Mesenchymal stem cell (in vitro differentiated cells and primary cell): ENCODE measurements at regions not wholly inside any gene's neighbourhood (a gene's known extent, or its start where the extent isn't known, plus 50 kb on each side); places are given as distances from the start of the nearest gene placed in this dataset.

Source experiments
- DNase-seq: peaks from one replicate; pipeline ENCODE4 v3.0.0-alpha.2; 2013
- H2AFZ ChIP-seq: one replicate; pipeline ENCODE4 v1.6.1; 2013; ENCODE audit warnings: low read depth, mild to moderate bottlenecking, control low read depth, inconsistent platforms, low read length, moderate library complexity
- H2AK5ac ChIP-seq: 2 replicates; pipeline ENCODE4 v1.6.1; 2013; ENCODE audit warnings: low read length, moderate library complexity, mild to moderate bottlenecking, inconsistent platforms; ENCODE audit not compliant: severe bottlenecking
- H2BK120ac ChIP-seq: one replicate; pipeline ENCODE4 v1.6.1; 2013; ENCODE audit warnings: low read depth, mild to moderate bottlenecking, inconsistent platforms, low read length, moderate library complexity
- H2BK12ac ChIP-seq, 2 experiments: one replicate each; pipeline ENCODE4 v1.6.1; 2013; ENCODE audit warnings: inconsistent platforms in 2 of 2, low read length in 2 of 2, mild to moderate bottlenecking in 2 of 2, moderate library complexity in 2 of 2, control low read depth in 1 of 2
- H2BK15ac ChIP-seq: one replicate; pipeline ENCODE4 v1.6.1; 2013; ENCODE audit warnings: mild to moderate bottlenecking, low read depth, inconsistent platforms; ENCODE audit not compliant: poor library complexity, severe bottlenecking
- H2BK5ac ChIP-seq: 2 replicates; pipeline ENCODE4 v1.6.1; 2013; ENCODE audit warnings: low read depth, mild to moderate bottlenecking, low read length, control low read depth, inconsistent platforms; ENCODE audit not compliant: poor library complexity, severe bottlenecking
- H3K14ac ChIP-seq, 2 experiments: one replicate each; pipeline ENCODE4 v1.6.1; 2013; ENCODE audit warnings: inconsistent platforms in 2 of 2, low read length in 2 of 2, control low read depth in 1 of 2, mild to moderate bottlenecking in 1 of 2, moderate library complexity in 1 of 2
- H3K18ac ChIP-seq, 2 experiments: one replicate each; pipeline ENCODE4 v1.6.1; 2013; ENCODE audit warnings: inconsistent platforms in 2 of 2, low read length in 2 of 2, control low read depth in 1 of 2, low read depth in 1 of 2, mild to moderate bottlenecking in 1 of 2
- H3K23ac ChIP-seq, 2 experiments: one replicate each; pipeline ENCODE4 v1.6.1; 2013; ENCODE audit warnings: inconsistent platforms in 2 of 2, low read length in 2 of 2, mild to moderate bottlenecking in 2 of 2, moderate library complexity in 2 of 2, control low read depth in 1 of 2
- H3K27ac ChIP-seq: 2 replicates; pipeline ENCODE4 v1.5.1; 2013; ENCODE audit warnings: mild to moderate bottlenecking, moderate library complexity, low read length, control low read depth, inconsistent platforms; ENCODE audit not compliant: poor library complexity, severe bottlenecking
- H3K27me3 ChIP-seq, 2 experiments: 2 replicates each; pipeline versions ENCODE4 v1.6.1 to v1.7.0; 2013; ENCODE audit warnings: low read length in 2 of 2, mild to moderate bottlenecking in 2 of 2, moderate library complexity in 2 of 2, control low read depth in 1 of 2, inconsistent platforms in 1 of 2; ENCODE audit not compliant: control insufficient read depth in 1 of 2, insufficient read depth in 1 of 2
- H3K36me3 ChIP-seq, 2 experiments: 2 replicates each; pipeline versions ENCODE4 v1.6.1 to v1.7.0; 2013; ENCODE audit warnings: low read length in 2 of 2, control low read depth in 1 of 2, inconsistent platforms in 1 of 2, low read depth in 1 of 2, mild to moderate bottlenecking in 1 of 2; ENCODE audit not compliant: insufficient read depth in 2 of 2, control insufficient read depth in 1 of 2
- H3K4ac ChIP-seq, 2 experiments: one replicate each; pipeline ENCODE4 v1.6.1; 2013; ENCODE audit warnings: inconsistent platforms in 2 of 2, low read length in 2 of 2, mild to moderate bottlenecking in 2 of 2, moderate library complexity in 2 of 2, control low read depth in 1 of 2, low read depth in 1 of 2
- H3K4me1 ChIP-seq: 2 replicates; pipeline ENCODE4 v1.6.1; 2013; ENCODE audit warnings: low read depth, low read length, control low read depth; ENCODE audit not compliant: control insufficient read depth, insufficient read depth
- H3K4me2 ChIP-seq: 2 replicates; pipeline ENCODE4 v1.6.1; 2013; ENCODE audit warnings: low read length, mild to moderate bottlenecking, inconsistent platforms; ENCODE audit not compliant: poor library complexity, severe bottlenecking
- H3K4me3 ChIP-seq, 2 experiments: 2 replicates each; pipeline versions ENCODE4 v1.5.1 to v1.7.0; 2013; ENCODE audit warnings: low read length in 2 of 2, mild to moderate bottlenecking in 2 of 2, control low read depth in 1 of 2, low read depth in 1 of 2; ENCODE audit not compliant: insufficient read depth in 1 of 2
- H3K79me1 ChIP-seq: replicated peaks from 2 replicates; pipeline ENCODE4 v1.6.1; 2013; ENCODE audit warnings: mild to moderate bottlenecking, control low read depth, low read length, inconsistent platforms; ENCODE audit not compliant: poor library complexity, severe bottlenecking
- H3K9ac ChIP-seq: 2 replicates; pipeline ENCODE4 v1.7.0; 2013; ENCODE audit warnings: mild to moderate bottlenecking, low read length, moderate library complexity
- H3K9me3 ChIP-seq: 2 replicates; pipeline ENCODE4 v1.7.0; 2013; ENCODE audit warnings: mild to moderate bottlenecking, low read length; ENCODE audit not compliant: control insufficient read depth
- H4K8ac ChIP-seq: one replicate; pipeline ENCODE4 v1.6.1; 2013; ENCODE audit warnings: inconsistent platforms, mild to moderate bottlenecking, low read length, moderate library complexity
- H4K91ac ChIP-seq: one replicate; pipeline ENCODE4 v1.6.1; 2013; ENCODE audit warnings: mild to moderate bottlenecking, low read length, inconsistent platforms
- WGBS: methylation state at CpG from one replicate; pipeline ENCODE4 v1.1.7; 2013; ENCODE audit warnings: mixed read lengths; 5-methylcytosine and 5-hydroxymethylcytosine counted together

DNA sequence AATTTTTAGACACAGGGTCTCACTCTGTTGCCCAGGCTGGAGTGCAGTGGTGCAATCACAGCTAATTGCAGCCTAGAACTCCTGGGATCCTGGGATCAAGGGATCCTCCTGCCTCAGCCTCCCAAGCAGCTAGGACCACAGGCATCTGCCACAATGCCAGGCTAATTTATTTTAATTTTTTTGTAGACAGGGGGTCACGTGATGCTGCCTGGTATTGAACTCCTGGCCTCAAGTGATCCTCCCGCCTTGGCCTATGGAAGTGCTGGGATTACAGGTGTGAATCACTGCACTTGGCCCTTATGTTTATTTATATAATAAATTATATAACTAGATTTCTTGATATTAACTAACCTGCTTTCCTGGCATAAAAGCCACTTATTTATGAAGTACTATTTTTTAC, 1081.7 kb upstream of the FANCL start:
- no peak overlapping the region for H2AFZ ChIP-seq
- H3K27me3 ChIP-seq: no peaks in the 10 kb centered on the region
- H3K9me3 ChIP-seq: no peaks in the 10 kb centered on the region
- no peak overlapping the region for H3K18ac ChIP-seq
- H3K23ac ChIP-seq: no peak overlapping the region
- no peak overlapping the region for H3K4me3 ChIP-seq
- no peak overlapping the region for H2AK5ac ChIP-seq
- no peak overlapping the region for H3K14ac ChIP-seq
- no peak overlapping the region for H2BK15ac ChIP-seq
- H2BK5ac ChIP-seq: no peak overlapping the region
- no peak overlapping the region for H3K9ac ChIP-seq
- H3K4ac ChIP-seq: no peak overlapping the region
- H3K4me2 ChIP-seq: no peak overlapping the region
- WGBS: no CpG with 5 or more reads among the region's 2 CpGs
- H3K79me1 ChIP-seq: no peaks in the 10 kb centered on the region
- H4K91ac ChIP-seq: no peak overlapping the region
- H3K36me3 ChIP-seq: no peaks in the 10 kb centered on the region
- H3K4me1 ChIP-seq: no peaks in the 10 kb centered on the region
- no peak overlapping the region for H2BK120ac ChIP-seq
- H4K8ac ChIP-seq: no peak overlapping the region
- no peak overlapping the region for H2BK12ac ChIP-seq
- H3K27ac ChIP-seq: no peak overlapping the region
- no peak for DNase-seq

DNA sequence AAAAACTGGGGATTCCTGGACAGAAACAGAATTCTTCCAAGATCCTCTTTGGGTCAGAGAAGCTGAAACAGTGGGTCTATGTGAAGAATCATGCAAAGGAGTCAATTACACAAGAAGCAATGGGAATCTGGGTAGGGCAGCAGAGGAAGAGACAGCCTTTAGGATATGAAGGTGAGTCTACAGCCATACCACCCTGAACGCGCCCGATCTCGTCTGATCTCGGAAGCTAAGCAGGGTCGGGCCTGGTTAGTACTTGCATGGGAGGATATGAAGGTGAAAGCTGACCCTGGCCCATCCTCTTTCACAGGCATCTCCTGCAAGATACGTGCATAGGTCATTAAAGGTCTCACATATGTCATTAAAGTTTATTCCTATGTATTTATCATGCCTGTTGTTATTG, 1080.9 kb upstream of the FANCL start:
- Histone ChIP-seq H3K4me1 (no peaks in the 10 kb centered on the region), H3K9ac (no peak overlapping the region), H3K27me3 (no peaks in the 10 kb centered on the region), H3K4me3 (no peak overlapping the region), H2AK5ac (no peak overlapping the region), H3K14ac (no peak overlapping the region), H4K91ac (no peak overlapping the region), H2BK120ac (no peak overlapping the region), H3K27ac (no peak overlapping the region), H3K18ac (no peak overlapping the region), H3K4ac (no peak overlapping the region), H2BK12ac (no peak overlapping the region), H3K36me3 (no peaks in the 10 kb centered on the region), H2AFZ (no peak overlapping the region), H3K4me2 (no peak overlapping the region), H2BK15ac (no peak overlapping the region), H2BK5ac (no peak overlapping the region), H3K9me3 (no peaks in the 10 kb centered on the region), H4K8ac (no peak overlapping the region), H3K79me1 (no peaks in the 10 kb centered on the region), H3K23ac (no peak overlapping the region)
- 92% methylated on average over 6 of the region's 7 CpGs for WGBS
- DNase-seq: no peak

DNA sequence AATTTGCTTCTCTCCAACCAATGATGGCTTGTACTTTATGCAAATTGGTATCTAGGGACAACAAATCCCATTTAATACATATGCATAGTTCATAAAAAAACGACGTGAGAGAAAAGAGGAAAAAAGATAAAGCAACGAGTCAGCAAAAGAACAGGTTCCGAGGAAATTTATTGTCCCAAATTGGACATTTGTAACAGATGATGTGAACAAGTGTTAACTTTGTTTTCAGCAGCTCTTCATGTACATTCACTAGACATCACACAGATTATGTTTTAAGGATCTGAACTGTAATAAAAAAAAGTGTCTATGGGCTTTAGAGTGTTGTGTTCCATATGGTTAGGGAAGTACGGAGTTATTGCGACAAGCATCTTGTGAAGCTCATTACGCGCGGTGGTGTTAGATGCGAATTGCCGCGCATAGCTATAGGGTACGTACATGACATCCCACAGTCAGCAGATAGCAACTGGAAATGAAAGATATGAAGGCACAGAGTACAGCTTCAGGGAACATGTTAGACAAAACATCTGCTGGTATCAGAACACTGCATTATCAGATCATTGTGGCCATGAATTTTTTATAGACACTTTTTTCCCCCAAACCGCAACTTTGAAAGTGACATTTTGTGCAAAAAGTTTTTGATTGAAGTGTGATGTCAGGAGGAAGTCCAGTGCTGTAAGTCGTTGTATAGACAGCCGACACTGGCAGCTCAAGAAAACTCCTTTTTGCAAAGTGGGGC, 1073.1 kb upstream of the FANCL start:
- Histone ChIP-seq H3K9ac (no peak overlapping the region), H2AK5ac (no peak overlapping the region), H3K9me3 (no peaks in the 10 kb centered on the region), H2BK5ac (no peak overlapping the region), H3K14ac (no peak overlapping the region), H3K4ac (no peak overlapping the region), H3K18ac (no peak overlapping the region), H2BK120ac (no peak overlapping the region), H4K8ac (no peak overlapping the region), H3K79me1 (no peaks in the 10 kb centered on the region), H2AFZ (no peak overlapping the region), H3K4me2 (no peak overlapping the region), H2BK12ac (no peak overlapping the region), H3K23ac (no peak overlapping the region), H3K27ac (no peak overlapping the region), H3K27me3 (no peaks in the 10 kb centered on the region), H4K91ac (no peak overlapping the region), H3K4me3 (no peak overlapping the region), H3K36me3 (no peaks in the 10 kb centered on the region), H3K4me1 (no peaks in the 10 kb centered on the region), H2BK15ac (no peak overlapping the region)
- WGBS: 91% methylated on average over 12 of the region's 16 CpGs
- no peak for DNase-seq

- Histone ChIP-seq H3K27ac (no peak overlapping the region), H3K4ac (no peak overlapping the region), H3K14ac (no peak overlapping the region), H3K36me3 (no peaks in the 10 kb centered on the region), H4K91ac (no peak overlapping the region), H3K9me3 (no peaks in the 10 kb centered on the region), H2BK12ac (no peak overlapping the region), H3K4me2 (no peak overlapping the region), H2BK5ac (no peak overlapping the region), H2BK120ac (no peak overlapping the region), H3K79me1 (no peaks in the 10 kb centered on the region), H3K27me3 (no peaks in the 10 kb centered on the region), H4K8ac (no peak overlapping the region), H2AFZ (no peak overlapping the region), H2BK15ac (no peak overlapping the region), H3K18ac (no peak overlapping the region), H2AK5ac (no peak overlapping the region), H3K4me1 (no peaks in the 10 kb centered on the region), H3K23ac (no peak overlapping the region), H3K4me3 (no peak overlapping the region), H3K9ac (no peak overlapping the region)
- WGBS: 84% methylated on average over 9 of the region's 11 CpGs
- no peak for DNase-seq
Measured at GRCh38 chr2:59312967-59313940, 1072.1 kb upstream of the FANCL start.
